ENCODE measurements at regions not wholly inside any gene's neighbourhood (a gene's known extent, or its start where the extent isn't known, plus 50 kb on each side); places are given as distances from the start of the nearest gene placed in this dataset.

- no peaks in the 10 kb centered on the region for H3K4me1 ChIP-seq (ENCODE audit: insufficient read depth, low read length)
- no peaks in the 10 kb centered on the region for H3K9me3 ChIP-seq (ENCODE audit: low read depth, low read length)
- H3K4me3 ChIP-seq (ENCODE audit: low read length): no peak overlapping the region
- no peaks in the 10 kb centered on the region for H3K27me3 ChIP-seq (ENCODE audit: insufficient read depth, low read length)
Measured at GRCh38 chr3:64464955-64465354, 222.8 kb downstream of the ADAMTS9 start.

GRCh38 chr3:64463981-64464380 is 223.8 kb downstream of the ADAMTS9 start:
- no peaks in the 10 kb centered on the region for H3K9me3 ChIP-seq (ENCODE audit: low read depth, low read length)
- H3K4me3 ChIP-seq (ENCODE audit: low read length): no peak overlapping the region
- no peaks in the 10 kb centered on the region for H3K4me1 ChIP-seq (ENCODE audit: insufficient read depth, low read length)
- no peaks in the 10 kb centered on the region for H3K27me3 ChIP-seq (ENCODE audit: insufficient read depth, low read length)

GRCh38 chr3:64462203-64462602 is 225.6 kb downstream of the ADAMTS9 start:
- no peak overlapping the region for H3K4me3 ChIP-seq (ENCODE audit: low read length)
- no peaks in the 10 kb centered on the region for H3K4me1 ChIP-seq (ENCODE audit: insufficient read depth, low read length)
- no peaks in the 10 kb centered on the region for H3K27me3 ChIP-seq (ENCODE audit: insufficient read depth, low read length)

GRCh38 chr3:64460877-64461276 is 226.9 kb downstream of the ADAMTS9 start:
- Histone ChIP-seq H3K9me3 (ENCODE audit: low read depth, low read length) (no peaks in the 10 kb centered on the region), H3K4me3 (ENCODE audit: low read length) (no peak overlapping the region), H3K27me3 (ENCODE audit: insufficient read depth, low read length) (no peaks in the 10 kb centered on the region), H3K4me1 (ENCODE audit: insufficient read depth, low read length) (no peaks in the 10 kb centered on the region)

More at GRCh38 chr3:64462203-64462602, 225.6 kb downstream of the ADAMTS9 start:
- no peaks in the 10 kb centered on the region for H3K9me3 ChIP-seq (ENCODE audit: low read depth, low read length)

- H3K4me3 ChIP-seq (ENCODE audit: low read length): no peak overlapping the region
- H3K9me3 ChIP-seq (ENCODE audit: low read depth, low read length): no peaks in the 10 kb centered on the region
- H3K27me3 ChIP-seq (ENCODE audit: insufficient read depth, low read length): no peaks in the 10 kb centered on the region
- H3K4me1 ChIP-seq (ENCODE audit: insufficient read depth, low read length): no peaks in the 10 kb centered on the region
Measured at GRCh38 chr3:64460141-64460730, 227.6 kb downstream of the ADAMTS9 start.

- Histone ChIP-seq H3K9me3 (ENCODE audit: low read depth, low read length) (no peaks in the 10 kb centered on the region), H3K4me1 (ENCODE audit: insufficient read depth, low read length) (no peaks in the 10 kb centered on the region), H3K27me3 (ENCODE audit: insufficient read depth, low read length) (no peaks in the 10 kb centered on the region), H3K4me3 (ENCODE audit: low read length) (no peak overlapping the region)
Measured at GRCh38 chr3:64459711-64460110, 228.1 kb downstream of the ADAMTS9 start.

- Histone ChIP-seq H3K27me3 (ENCODE audit: insufficient read depth, low read length) (no peaks in the 10 kb centered on the region), H3K4me3 (ENCODE audit: low read length) (no peak overlapping the region), H3K9me3 (ENCODE audit: low read depth, low read length) (no peaks in the 10 kb centered on the region), H3K4me1 (ENCODE audit: insufficient read depth, low read length) (no peaks in the 10 kb centered on the region)
Measured at GRCh38 chr3:64457811-64458210, 230.0 kb downstream of the ADAMTS9 start.

GRCh38 chr3:64456674-64457073 is 231.1 kb downstream of the ADAMTS9 start:
- no peaks in the 10 kb centered on the region for H3K9me3 ChIP-seq (ENCODE audit: low read depth, low read length)
- no peaks in the 10 kb centered on the region for H3K4me1 ChIP-seq (ENCODE audit: insufficient read depth, low read length)
- H3K27me3 ChIP-seq (ENCODE audit: insufficient read depth, low read length): no peaks in the 10 kb centered on the region
- H3K4me3 ChIP-seq (ENCODE audit: low read length): no peak overlapping the region

- Histone ChIP-seq H3K4me3 (ENCODE audit: low read length) (no peak overlapping the region), H3K9me3 (ENCODE audit: low read depth, low read length) (no peaks in the 10 kb centered on the region), H3K4me1 (ENCODE audit: insufficient read depth, low read length) (no peaks in the 10 kb centered on the region), H3K27me3 (ENCODE audit: insufficient read depth, low read length) (no peaks in the 10 kb centered on the region)
Measured at GRCh38 chr3:64455351-64455750, 230.1 kb upstream of the PRICKLE2 start.

GRCh38 chr3:64454768-64455167 is 229.5 kb upstream of the PRICKLE2 start:
- H3K9me3 ChIP-seq (ENCODE audit: low read depth, low read length): no peaks in the 10 kb centered on the region
- H3K27me3 ChIP-seq (ENCODE audit: insufficient read depth, low read length): no peaks in the 10 kb centered on the region
- H3K4me3 ChIP-seq (ENCODE audit: low read length): no peak overlapping the region
- H3K4me1 ChIP-seq (ENCODE audit: insufficient read depth, low read length): no peaks in the 10 kb centered on the region

GRCh38 chr3:64454179-64454578 is 228.9 kb upstream of the PRICKLE2 start:
- H3K27me3 ChIP-seq (ENCODE audit: insufficient read depth, low read length): peaks cover 1% of the 10 kb centered on the region
- H3K4me1 ChIP-seq (ENCODE audit: insufficient read depth, low read length): no peaks in the 10 kb centered on the region
- H3K4me3 ChIP-seq (ENCODE audit: low read length): no peak overlapping the region
- no peaks in the 10 kb centered on the region for H3K9me3 ChIP-seq (ENCODE audit: low read depth, low read length)

GRCh38 chr3:64451283-64452012 is 226.2 kb upstream of the PRICKLE2 start:
- H3K4me3 ChIP-seq (ENCODE audit: low read length): no peak overlapping the region
- H3K9me3 ChIP-seq (ENCODE audit: low read depth, low read length): no peaks in the 10 kb centered on the region
- peaks cover 18% of the 10 kb centered on the region for H3K27me3 ChIP-seq (ENCODE audit: insufficient read depth, low read length)
- H3K4me1 ChIP-seq (ENCODE audit: insufficient read depth, low read length): no peaks in the 10 kb centered on the region

GRCh38 chr3:64450396-64450956 is 225.2 kb upstream of the PRICKLE2 start:
- Histone ChIP-seq H3K27me3 (ENCODE audit: insufficient read depth, low read length) (peaks cover 28% of the 10 kb centered on the region), H3K4me1 (ENCODE audit: insufficient read depth, low read length) (no peaks in the 10 kb centered on the region), H3K4me3 (ENCODE audit: low read length) (no peak overlapping the region), H3K9me3 (ENCODE audit: low read depth, low read length) (no peaks in the 10 kb centered on the region)

GRCh38 chr3:64449026-64449425 is 223.8 kb upstream of the PRICKLE2 start:
- Histone ChIP-seq H3K4me3 (ENCODE audit: low read length) (no peak overlapping the region), H3K4me1 (ENCODE audit: insufficient read depth, low read length) (no peaks in the 10 kb centered on the region), H3K9me3 (ENCODE audit: low read depth, low read length) (no peaks in the 10 kb centered on the region), H3K27me3 (ENCODE audit: insufficient read depth, low read length) (peaks cover 36% of the 10 kb centered on the region)

- Histone ChIP-seq H3K9me3 (ENCODE audit: low read depth, low read length) (no peaks in the 10 kb centered on the region), H3K4me3 (ENCODE audit: low read length) (no peak overlapping the region), H3K27me3 (ENCODE audit: insufficient read depth, low read length) (peaks cover 53% of the 10 kb centered on the region), H3K4me1 (ENCODE audit: insufficient read depth, low read length) (no peaks in the 10 kb centered on the region)
Measured at GRCh38 chr3:64445944-64446300, 220.7 kb upstream of the PRICKLE2 start.

Data from mononuclear cell (primary cell).